ENCODE measurements at regions not wholly inside any gene's neighbourhood (a gene's known extent, or its start where the extent isn't known, plus 50 kb on each side); places are given as distances from the start of the nearest gene placed in this dataset.
"Not testable (repeated sequence)": the region's sequence is repeated elsewhere in the genome, so short reads cannot be mapped to it uniquely, and the experiment has no call there.

DNA sequence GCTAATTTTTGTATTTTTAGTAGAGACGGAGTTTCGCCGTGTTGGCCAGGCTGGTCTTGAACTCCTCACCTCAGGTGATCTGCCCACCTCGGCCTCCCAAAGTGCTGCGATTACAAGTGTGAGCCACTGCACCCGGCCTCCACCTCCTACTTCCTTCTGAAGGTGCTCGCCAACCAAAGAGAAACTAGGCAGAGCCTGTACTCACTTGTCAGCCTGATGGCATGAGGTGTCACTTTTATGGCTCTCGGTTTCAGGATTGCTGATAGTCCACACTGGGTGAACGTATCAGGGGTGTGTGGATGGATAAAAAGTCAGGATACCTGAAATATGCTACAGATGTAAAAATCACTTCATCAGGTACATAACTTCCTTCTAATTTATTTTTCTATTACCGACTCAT, 468.3 kb downstream of the DIRAS2 start:
- TF ChIP-seq, protein P1, sequence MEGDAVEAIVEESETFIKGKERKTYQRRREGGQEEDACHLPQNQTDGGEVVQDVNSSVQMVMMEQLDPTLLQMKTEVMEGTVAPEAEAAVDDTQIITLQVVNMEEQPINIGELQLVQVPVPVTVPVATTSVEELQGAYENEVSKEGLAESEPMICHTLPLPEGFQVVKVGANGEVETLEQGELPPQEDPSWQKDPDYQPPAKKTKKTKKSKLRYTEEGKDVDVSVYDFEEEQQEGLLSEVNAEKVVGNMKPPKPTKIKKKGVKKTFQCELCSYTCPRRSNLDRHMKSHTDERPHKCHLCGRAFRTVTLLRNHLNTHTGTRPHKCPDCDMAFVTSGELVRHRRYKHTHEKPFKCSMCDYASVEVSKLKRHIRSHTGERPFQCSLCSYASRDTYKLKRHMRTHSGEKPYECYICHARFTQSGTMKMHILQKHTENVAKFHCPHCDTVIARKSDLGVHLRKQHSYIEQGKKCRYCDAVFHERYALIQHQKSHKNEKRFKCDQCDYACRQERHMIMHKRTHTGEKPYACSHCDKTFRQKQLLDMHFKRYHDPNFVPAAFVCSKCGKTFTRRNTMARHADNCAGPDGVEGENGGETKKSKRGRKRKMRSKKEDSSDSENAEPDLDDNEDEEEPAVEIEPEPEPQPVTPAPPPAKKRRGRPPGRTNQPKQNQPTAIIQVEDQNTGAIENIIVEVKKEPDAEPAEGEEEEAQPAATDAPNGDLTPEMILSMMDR (IDR thresholded peaks at IDR 0.05), result not testable (repeated sequence)
- TF ChIP-seq POLR2A (IDR thresholded peaks at IDR 0.05), result not testable (repeated sequence)
